Stomach (tissue), 8 donors: ENCODE measurements at regions not wholly inside any gene's neighbourhood (a gene's known extent, or its start where the extent isn't known, plus 50 kb on each side); places are given as distances from the start of the nearest gene placed in this dataset.
A peak's percentile ranks its signal among the peaks of the same experiment; 100 is the strongest.

Experiments used
- DNase-seq, 2 donors: peaks; one replicate each; pipeline versions ENCODE4 v3.0.0 to v3.0.0-alpha.2; 2013 to 2019
- H3K27ac ChIP-seq, 5 donors: fragments of 200-600 bp in 4 of 5; sonication (generic) in 4 of 5; one replicate each; pipeline ENCODE4 v1.5.1; 2013 to 2019; ENCODE audit warnings: mild to moderate bottlenecking in 1 of 5, moderate library complexity in 1 of 5
- H3K27me3 ChIP-seq, 3 donors: fragments of 200-600 bp; sonication (generic); one replicate each; pipeline ENCODE4 v1.5.1; 2017 to 2019; ENCODE audit warnings: mixed run types in 1 of 3
- H3K36me3 ChIP-seq, 4 donors: fragments of 200-600 bp; sonication (generic); 1 replicate in 3 of 4; 2 replicates in 1 of 4; pipeline ENCODE4 v1.5.1; 2016 to 2019
- H3K4me1 ChIP-seq, 4 donors: fragments of 200-600 bp; sonication (generic); one replicate each; pipeline ENCODE4 v1.5.1; 2016 to 2019
- H3K4me3 ChIP-seq, 4 donors: fragments of 200-600 bp; sonication (generic) in 3 of 4; one replicate each; pipeline ENCODE4 v1.5.1; 2016 to 2019; ENCODE audit warnings: mild to moderate bottlenecking in 1 of 4
- H3K9me3 ChIP-seq, 4 donors: fragments of 200-600 bp; sonication (generic); one replicate each; pipeline ENCODE4 v1.5.1; 2016 to 2019
- EP300 ChIP-seq: sonication (generic); formaldehyde crosslinking; IDR thresholded peaks from one replicate; pipeline ENCODE4 v1.6.1; 2017; ENCODE audit warnings: antibody characterized with exemption
- POLR2A ChIP-seq, 4 donors: fragments of 450-650 bp; IDR thresholded peaks; one replicate each; pipeline ENCODE4 v1.6.1; 2016; ENCODE audit warnings: antibody characterized with exemption in 4 of 4, control low read depth in 2 of 4, mild to moderate bottlenecking in 1 of 4, moderate library complexity in 1 of 4
- POLR2AphosphoS5 ChIP-seq, 3 donors: sonication (generic); formaldehyde crosslinking; IDR thresholded peaks; one replicate each; pipeline ENCODE4 v1.6.1; 2016; ENCODE audit warnings: antibody characterized with exemption in 3 of 3
- WGBS, 5 donors: extraction: QIAGEN DNeasy Blood & Tissue Kit in 3 of 5; methylation state at CpG; one replicate each; pipeline versions ENCODE4 v1.1.5 to v1.1.7; 2013 to 2018; 5-methylcytosine and 5-hydroxymethylcytosine counted together
- intact Hi-C: fragments of 100-400 bp; cut with DNase I; formaldehyde crosslinking; loops from one replicate; pipeline ENCODE4 v1.15.1; 2023; ENCODE audit warnings: low total_unique reads
- TF ChIP-seq, protein P1 (sequence below), 7 experiments: fragments of 450-650 bp in 4 of 7; fragments of 200-600 bp in 3 of 7; sonication (generic) in 3 of 7; IDR thresholded peaks; one replicate each; pipeline ENCODE4 v1.5.1; 2016 to 2019; ENCODE audit warnings: antibody characterized with exemption in 7 of 7, control low read depth in 2 of 7, mild to moderate bottlenecking in 1 of 7
- donor health status: healthy with polysubstance abuse.
- donor health status: Bipolar disorder and iron deficiency.
- donor health status: healthy.

DNA sequence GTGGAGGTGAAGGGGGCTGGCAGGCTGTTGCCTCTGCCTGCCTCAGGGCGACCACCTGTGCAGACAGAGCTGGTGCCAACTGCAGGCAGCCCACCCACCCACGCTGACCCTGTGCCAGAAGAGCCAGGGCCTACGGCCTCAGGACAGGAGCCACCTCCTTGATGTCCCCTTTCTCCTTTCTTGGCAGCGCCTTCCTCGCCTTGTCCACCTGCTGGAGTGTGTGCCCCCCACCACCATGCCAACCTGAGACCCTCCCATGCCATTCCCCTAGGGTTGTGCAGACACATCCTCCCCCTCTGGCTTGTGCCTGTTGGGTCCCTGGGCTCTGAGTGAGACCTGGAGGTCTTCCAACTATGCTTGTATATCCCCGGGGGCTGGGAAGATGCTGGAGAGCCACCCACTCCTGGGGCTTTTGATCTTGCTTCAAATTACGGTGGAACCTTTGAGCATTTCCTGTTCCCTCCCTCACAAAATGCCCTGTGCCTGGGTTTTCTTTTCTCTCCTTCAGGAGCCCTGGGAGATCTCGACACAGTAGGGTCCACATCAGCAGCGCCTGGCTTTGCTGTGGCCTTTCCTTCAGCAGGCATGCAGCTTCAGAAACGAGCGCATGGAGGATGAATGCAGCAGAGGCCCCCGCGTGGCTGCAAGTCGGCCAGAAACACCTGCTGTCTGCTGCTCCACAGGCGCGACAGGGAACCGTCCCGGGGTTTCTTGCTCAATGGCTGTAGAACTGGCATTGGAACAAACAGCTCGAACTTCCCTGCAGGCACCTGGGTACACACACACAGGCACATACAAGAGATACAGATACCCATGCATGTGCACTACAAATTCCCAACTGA lies 65.9 kb upstream of the SH3RF3 start:
- DNase-seq = peak in 1 of 2 donors; percentile 66
- H3K27ac ChIP-seq = peak overlapping the region in 4 of 5 donors; percentile 18 to 74 (median 51)
- peaks cover 13 to 58% (median 47%) of the 10 kb centered on the region in 4 donors for H3K4me1 ChIP-seq
- H3K36me3 ChIP-seq = no peaks in the 10 kb centered on the region
- TF ChIP-seq POLR2A (IDR thresholded peaks at IDR 0.05) (no peak), EP300 (no peak), POLR2AphosphoS5 (IDR thresholded peaks at IDR 0.05) (no peak)
- TF ChIP-seq, protein P1, sequence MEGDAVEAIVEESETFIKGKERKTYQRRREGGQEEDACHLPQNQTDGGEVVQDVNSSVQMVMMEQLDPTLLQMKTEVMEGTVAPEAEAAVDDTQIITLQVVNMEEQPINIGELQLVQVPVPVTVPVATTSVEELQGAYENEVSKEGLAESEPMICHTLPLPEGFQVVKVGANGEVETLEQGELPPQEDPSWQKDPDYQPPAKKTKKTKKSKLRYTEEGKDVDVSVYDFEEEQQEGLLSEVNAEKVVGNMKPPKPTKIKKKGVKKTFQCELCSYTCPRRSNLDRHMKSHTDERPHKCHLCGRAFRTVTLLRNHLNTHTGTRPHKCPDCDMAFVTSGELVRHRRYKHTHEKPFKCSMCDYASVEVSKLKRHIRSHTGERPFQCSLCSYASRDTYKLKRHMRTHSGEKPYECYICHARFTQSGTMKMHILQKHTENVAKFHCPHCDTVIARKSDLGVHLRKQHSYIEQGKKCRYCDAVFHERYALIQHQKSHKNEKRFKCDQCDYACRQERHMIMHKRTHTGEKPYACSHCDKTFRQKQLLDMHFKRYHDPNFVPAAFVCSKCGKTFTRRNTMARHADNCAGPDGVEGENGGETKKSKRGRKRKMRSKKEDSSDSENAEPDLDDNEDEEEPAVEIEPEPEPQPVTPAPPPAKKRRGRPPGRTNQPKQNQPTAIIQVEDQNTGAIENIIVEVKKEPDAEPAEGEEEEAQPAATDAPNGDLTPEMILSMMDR (IDR thresholded peaks at IDR 0.05) = no peak
- H3K27me3 ChIP-seq = no peaks in the 10 kb centered on the region
- WGBS, 5 donors = 30 to 62% (median 47%) methylated on average over 16 to 19 of the region's 19 CpGs
- intact Hi-C loops = no loop called here
- H3K9me3 ChIP-seq = no peaks in the 10 kb centered on the region
- no peak overlapping the region for H3K4me3 ChIP-seq

DNA sequence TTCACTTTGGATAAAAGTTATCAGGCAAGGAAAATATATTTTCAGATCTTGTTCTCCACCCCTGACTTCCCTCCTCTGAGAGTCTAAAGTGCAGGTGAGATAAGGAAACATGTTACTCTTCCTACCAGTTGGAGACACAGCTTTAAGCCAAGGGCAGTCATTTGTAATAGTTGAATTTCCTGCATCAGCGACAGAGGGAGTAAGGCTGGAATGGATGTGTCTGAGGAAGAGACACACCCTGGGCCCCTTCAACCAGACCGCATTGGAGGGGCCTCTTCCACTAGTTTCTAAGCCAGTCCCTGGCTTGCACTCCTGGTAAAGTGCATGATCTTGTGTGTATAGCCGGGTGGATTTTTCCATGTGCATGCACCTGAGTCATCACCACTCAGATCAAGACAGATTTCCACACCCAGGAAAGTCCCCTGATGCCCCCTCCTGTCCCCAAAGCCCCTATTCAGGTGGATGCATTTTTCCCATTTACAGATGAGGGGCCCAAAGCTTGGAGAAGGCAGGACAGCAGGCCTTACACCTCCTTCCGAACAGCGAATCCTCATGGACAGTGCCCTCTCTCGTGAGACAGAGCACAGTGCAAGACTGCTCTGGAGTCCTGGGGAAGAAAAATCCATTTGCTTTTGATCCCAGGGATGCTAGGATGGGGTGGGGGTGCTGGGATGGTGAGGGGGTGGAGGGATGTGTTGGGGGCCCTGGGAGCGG lies 66.7 kb upstream of the SH3RF3 start:
- 49 to 75% (median 65%) methylated on average over 5 to 7 of the region's 7 CpGs for WGBS, 5 donors
- Histone ChIP-seq H3K4me1 (peaks cover 13 to 58% (median 47%) of the 10 kb centered on the region in 4 donors), H3K36me3 (no peaks in the 10 kb centered on the region), H3K4me3 (no peak overlapping the region), H3K27ac (peak overlapping the region in 4 of 5 donors; percentile 23 to 89 (median 68)), H3K27me3 (no peaks in the 10 kb centered on the region), H3K9me3 (no peaks in the 10 kb centered on the region)
- intact Hi-C loops = no loop called here
- DNase-seq = peak in 1 of 2 donors; percentile 58
- TF ChIP-seq EP300 (no peak), POLR2A (IDR thresholded peaks at IDR 0.05) (no peak), POLR2AphosphoS5 (IDR thresholded peaks at IDR 0.05) (peak in 2 of 3 donors; percentile 42 to 54)
- TF ChIP-seq, protein P1 (IDR thresholded peaks at IDR 0.05) = no peak

DNA sequence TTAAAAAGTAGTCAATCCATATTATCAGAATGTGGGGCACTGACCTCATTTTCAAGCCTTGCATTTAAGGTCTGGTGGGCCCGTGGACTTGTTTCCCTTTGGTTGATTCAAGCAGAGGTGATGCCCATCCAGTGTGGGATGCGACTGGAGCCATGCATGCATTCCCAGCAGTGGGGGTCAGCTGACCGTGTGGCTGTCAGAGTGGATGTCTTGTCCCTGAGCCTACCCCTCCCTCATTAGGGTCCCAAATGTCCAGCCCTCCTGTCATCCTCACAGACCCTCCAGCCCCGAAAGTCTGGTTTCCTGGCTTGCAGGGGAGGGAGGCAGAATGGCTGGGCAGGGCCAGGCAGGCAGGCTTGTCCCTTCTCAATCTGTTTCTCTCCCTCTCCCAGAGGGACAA lies 67.3 kb upstream of the SH3RF3 start:
- Histone ChIP-seq H3K4me3 (no peak overlapping the region), H3K4me1 (peaks cover 13 to 58% (median 47%) of the 10 kb centered on the region in 4 donors), H3K27ac (peak overlapping the region in 4 of 5 donors; percentile 23 to 89 (median 68)), H3K27me3 (no peaks in the 10 kb centered on the region), H3K36me3 (no peaks in the 10 kb centered on the region), H3K9me3 (no peaks in the 10 kb centered on the region)
- TF ChIP-seq, protein P1 (IDR thresholded peaks at IDR 0.05) = no peak
- no peak for TF ChIP-seq EP300
- intact Hi-C loops = no loop called here
- WGBS, 5 donors = 48 to 67% (median 59%) methylated on average over 4 of the region's 4 CpGs
- DNase-seq = no peak

DNA sequence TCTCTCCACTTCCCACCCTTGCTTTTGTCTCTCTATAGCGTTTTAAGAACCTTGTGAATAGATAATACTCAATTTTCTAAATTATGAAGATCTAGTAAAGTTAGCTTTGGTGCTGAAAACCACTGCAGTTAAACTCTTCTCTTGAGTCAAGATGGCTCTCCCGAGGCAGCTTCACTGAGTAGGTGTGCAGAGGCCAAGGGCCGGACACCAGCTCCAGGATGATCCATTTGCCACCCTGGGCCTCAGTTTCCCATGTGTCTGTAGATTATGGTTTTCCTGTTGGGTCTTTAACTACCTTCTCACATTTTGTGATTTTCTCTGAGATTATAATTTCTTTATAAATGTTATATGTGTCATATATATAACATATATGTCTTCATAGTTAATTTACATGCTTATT lies 68.5 kb upstream of the SH3RF3 start:
- no peak for TF ChIP-seq EP300
- no peak for TF ChIP-seq POLR2A (IDR thresholded peaks at IDR 0.05)
- TF ChIP-seq, protein P1 (IDR thresholded peaks at IDR 0.05) = no peak
- no peak for TF ChIP-seq POLR2AphosphoS5 (IDR thresholded peaks at IDR 0.05)
- intact Hi-C loops = no loop called here
- WGBS, 5 donors = 76 to 93% (median 85%) methylated on average over 3 of the region's 3 CpGs

More for the DNA sequence above, 68.5 kb upstream of the SH3RF3 start:
- H3K4me3 ChIP-seq = no peak overlapping the region
- H3K27me3 ChIP-seq = no peaks in the 10 kb centered on the region
- DNase-seq = no peak
- H3K27ac ChIP-seq = peak overlapping the region in 1 of 5 donors; percentile 10
- H3K36me3 ChIP-seq = no peaks in the 10 kb centered on the region
- H3K9me3 ChIP-seq = no peaks in the 10 kb centered on the region
- peaks cover 13 to 54% (median 46%) of the 10 kb centered on the region in 4 donors for H3K4me1 ChIP-seq
